Umbilical cord (tissue), 1 donor: ENCODE measurements at regions not wholly inside any gene's neighbourhood (a gene's known extent, or its start where the extent isn't known, plus 50 kb on each side); places are given as distances from the start of the nearest gene placed in this dataset.
"Not testable (repeated sequence)": the region's sequence is repeated elsewhere in the genome, so short reads cannot be mapped to it uniquely, and the experiment has no call there.

Source experiments
- DNase-seq: peaks from one replicate; pipeline ENCODE4 v3.0.0-alpha.2; 2015; ENCODE audit warnings: low spot score

DNA sequence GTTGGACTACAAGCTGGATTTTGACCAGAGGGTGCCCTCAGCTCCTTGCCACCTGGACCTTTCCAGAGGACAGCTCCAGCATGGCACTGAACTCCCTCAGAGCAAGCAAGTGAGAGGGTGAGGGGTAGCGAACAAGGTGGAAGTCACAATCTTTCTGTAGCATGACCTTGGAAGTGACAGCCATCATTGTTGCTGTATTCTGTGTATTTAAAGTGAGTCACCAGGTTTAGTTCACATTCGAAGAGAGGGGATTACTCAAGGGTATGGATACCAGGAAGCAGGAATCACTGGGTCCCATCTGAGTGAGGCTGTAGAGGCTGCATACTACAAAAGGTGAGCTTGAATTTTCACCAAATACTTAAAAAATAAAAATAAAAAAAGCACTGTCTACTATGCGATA is 280.0 kb upstream of the SPTLC3 start:
- no peak for DNase-seq

DNA sequence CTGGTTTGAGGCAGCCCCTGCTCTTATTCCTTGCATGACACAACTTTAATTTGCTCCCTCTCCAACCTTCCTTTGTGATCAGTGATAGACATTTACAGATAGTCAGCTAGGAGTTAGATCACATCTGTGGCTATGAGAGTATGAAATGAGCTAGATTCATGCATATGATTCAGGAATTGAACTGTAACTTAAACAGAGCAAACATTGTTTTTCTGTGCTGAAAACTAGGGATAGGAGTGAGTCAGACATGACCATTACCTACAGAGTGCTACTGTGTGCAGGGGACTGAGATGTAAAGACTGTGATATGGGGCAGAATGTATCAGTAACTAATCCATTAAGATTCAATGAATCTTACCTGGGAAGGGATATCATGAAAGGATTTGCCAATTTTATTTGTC is 279.4 kb upstream of the SPTLC3 start:
- DNase-seq, result no peak

DNA sequence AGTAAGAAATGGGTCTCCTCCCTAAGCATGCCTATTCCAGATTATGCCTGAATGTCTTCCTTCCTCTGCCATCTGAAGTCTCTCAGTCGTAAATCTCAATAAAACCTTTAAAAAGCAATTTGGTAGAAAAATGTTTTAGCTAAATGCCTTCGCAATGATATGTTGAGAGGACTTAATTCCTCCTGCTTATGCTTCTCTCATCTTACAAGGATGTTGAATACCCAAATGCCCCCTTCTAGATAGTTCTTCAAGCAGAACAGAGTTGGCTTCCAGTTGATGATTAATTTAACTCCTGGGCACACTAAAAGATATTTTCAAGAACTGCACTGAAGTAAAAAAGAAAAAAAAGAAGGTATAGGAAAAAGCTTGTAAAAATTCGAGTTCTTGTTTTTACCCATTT is 275.0 kb upstream of the SPTLC3 start:
- DNase-seq, result peak; percentile 74

DNA sequence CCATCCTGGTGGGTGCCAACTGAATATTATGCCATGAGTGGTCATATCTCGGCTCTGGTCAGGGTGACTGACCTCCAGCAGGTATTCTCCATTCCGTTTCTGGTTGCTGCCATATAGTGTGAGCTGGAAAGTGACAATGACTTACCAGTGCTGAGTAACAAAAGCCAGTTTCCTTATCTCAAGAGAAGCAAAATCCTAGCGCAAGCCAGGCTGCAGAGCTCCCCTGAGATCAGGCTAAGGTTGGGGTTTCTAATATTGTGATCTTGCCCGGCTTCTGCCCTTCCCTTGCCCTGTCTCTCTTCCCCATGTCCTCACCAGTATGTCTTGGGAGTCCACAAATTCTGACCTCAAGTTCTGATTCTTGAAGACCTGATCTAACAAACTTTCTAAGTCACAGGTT is 271.3 kb upstream of the SPTLC3 start:
- no peak for DNase-seq

DNA sequence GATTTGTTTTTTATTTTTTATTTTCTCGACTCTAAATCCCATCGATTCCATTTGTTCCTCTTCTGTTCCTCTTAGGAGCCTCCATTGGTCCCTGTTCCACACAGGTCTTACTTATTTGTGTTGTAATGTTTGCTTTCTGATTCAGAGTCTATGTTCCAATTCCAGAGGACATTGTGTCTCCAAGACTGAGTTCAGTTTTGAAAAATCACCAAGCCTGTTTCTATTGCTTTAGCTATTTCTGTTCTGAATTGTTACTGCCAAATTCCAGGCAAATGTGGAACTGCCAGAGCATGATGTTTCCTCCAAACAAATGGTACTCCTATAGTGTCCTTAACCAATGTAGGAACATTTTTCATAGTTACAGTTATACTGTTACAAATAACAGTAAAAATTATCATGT is 270.9 kb upstream of the SPTLC3 start:
- DNase-seq, result no peak

DNA sequence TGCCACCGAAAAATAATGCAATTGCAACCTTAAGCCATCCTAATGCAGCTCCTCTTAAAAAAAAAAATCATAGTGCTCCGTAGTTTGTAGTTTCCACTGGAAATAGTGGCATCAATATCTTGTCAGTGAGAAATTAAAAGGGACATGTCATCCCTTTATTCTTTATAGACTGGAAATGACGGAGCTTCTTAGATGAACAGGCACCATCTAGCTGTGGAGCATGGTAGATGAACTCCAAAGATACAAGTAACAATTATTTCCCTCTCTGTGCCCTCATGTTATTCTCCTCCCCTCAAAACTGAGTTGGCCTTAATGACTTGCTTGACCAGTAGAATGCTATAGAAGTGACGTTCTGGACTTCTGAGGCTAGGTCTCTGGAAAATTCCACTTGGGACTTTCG is 268.1 kb upstream of the SPTLC3 start:
- no peak for DNase-seq

DNA sequence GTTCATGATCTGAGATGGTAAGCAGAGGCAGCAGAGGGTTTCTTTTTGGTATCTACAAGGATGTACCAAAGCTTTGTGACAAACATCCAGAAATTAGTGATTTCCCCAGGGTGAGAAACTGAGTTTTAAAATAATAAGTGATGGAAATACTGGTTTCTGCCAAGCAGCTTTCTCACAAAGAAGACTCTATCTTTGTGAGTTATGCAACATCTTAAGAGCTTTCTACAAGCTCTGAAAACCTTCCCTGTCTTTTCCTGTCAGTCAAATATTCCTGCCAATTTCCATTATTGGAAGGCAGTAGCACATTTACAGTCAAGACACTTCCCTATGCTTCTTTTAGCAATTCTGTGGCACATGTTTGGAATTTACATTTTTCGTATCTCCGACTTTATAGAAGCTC is 264.7 kb upstream of the SPTLC3 start:
- DNase-seq, result no peak

DNA sequence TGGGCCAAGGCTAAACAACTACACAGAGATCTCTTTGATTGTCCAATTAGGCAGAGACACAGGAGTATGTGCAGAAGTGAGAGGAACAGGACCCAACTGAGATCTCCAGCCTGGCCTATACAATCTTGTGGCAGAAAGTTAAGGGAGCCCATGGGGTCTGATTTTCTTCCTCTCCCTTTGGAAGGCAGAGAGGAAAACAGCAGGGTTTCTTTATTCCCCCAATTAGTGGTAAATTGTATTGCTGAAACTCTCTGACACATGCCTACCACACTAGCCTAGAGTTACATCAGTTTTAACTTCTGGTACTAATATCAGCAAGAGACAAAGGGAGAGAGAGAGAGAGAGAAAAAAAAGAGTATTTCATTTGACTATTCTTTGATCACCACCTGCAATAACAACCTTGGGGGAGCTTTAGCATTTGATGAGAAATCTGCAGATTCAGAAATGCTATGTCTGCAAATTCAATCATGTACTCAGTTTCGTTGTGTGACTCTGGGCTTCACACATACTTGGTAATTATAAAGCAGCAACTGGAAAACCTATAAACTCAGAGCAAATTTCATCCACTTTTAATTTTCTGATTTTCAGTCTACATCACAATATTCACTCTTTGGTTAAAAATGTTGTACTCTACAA is 260.3 kb upstream of the SPTLC3 start:
- DNase-seq, result no peak

DNA sequence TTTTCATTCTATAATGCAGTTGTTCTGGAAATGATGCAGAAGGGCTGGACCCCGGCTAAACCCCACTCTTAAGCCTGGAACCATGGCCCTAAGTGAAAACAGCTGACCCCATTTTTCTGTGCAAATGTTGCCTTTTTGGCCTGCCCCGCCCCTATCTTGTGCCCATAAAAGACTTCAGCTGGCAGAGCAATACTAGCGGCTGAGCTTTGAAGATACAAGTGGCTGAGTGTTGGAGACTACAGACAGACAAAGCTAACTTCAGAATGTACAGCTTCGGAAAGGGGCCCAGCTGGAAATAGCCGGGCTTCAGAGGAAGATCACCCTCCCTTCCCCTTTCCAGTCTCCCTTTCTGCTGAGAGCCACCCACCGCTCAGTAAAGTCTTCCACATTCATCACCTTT is 258.6 kb upstream of the SPTLC3 start:
- DNase-seq, result peak; percentile 74

DNA sequence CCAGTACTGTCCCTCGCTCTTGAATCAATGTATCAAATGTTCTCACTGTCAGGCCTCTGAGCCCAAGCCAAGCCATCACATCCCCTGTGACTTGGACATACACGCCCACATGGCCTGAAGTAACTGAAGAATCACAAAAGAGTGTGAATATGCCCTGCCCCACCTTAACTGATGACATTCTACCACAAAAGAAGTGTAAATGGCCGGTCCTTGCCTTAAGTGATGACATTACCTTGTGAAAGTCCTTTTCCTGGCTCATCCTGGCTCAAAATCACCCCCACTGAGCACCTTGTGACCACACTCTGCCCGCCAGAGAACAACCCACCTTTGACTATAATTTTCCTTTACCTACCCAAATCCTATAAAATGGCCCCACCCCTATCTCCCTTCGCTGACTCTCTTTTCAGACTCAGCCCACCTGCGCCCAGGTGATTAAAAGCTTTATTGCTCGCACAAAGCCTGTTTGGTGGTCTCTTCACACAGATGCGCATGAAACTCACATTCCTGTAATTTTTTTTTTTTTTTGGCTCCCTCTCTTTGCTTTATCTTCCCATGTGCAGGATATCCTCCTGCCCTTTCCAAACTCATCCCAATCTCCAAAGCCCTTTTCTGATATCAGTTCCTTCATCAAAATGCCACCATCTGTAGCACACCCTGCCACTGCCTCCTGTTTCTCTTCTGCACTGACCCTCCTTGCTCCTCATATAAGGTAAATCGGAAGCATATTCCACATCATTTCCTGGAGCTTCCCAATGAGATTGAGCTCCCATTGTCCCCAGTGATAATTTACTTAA is 255.7 kb upstream of the SPTLC3 start:
- not testable (repeated sequence) for DNase-seq

DNA sequence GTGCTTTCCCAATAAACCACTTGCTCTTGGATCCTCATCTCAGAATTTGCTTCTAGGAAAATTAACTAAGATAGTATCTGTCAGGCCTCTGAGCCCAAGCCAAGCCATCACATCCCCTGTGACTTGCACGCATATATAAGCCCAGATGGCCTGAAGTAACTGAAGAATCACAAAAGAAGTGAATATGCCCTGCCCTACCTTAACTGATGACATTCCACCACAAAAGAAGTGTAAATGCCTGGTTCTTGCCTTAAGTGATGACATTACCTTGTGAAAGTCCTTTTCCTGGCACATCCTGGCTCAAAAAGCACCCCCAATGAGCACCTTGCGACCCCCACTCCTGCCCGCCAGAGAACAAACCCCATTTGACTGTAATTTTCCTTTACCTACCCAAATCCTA is 255.0 kb upstream of the SPTLC3 start:
- DNase-seq, result not testable (repeated sequence)

DNA sequence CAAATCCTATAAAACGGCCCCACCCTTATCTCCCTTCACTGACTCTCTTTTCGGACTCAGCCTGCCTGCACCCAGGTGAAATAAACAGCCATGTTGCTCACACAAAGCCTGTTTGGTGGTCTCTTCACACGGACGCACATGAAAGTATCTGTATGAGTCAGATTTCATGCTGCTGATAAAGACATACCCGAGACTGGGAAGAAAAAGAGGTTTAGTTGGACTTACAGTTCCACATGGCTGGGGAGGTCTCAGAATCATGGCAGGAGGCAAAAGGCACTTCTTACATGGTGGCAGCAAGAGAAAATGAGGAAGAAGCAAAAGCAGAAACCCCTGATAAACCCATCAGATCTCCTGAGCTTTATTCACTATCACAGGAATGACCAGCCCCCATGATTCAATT is 249.3 kb upstream of the SPTLC3 start:
- not testable (repeated sequence) for DNase-seq

DNA sequence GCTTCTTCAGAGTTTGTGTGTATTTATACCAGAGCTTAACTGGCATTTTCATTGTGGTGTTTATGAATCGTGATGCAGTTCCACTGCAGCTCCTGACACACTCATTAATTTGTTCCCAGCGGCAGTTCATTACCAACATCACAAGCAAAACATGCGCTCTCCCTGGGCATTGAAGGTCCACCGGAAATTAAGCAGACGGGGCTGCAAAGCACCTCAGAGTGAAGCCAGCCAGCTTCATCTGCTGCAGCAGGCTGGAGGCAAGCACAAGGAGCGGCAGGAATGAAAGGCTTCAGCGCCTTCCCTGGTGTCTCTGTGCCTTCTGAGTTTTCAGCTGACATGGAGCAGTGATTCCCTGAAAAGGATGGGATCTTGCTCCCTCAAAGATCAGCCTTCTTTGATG is 246.0 kb upstream of the SPTLC3 start:
- peak; percentile 28 for DNase-seq

DNA sequence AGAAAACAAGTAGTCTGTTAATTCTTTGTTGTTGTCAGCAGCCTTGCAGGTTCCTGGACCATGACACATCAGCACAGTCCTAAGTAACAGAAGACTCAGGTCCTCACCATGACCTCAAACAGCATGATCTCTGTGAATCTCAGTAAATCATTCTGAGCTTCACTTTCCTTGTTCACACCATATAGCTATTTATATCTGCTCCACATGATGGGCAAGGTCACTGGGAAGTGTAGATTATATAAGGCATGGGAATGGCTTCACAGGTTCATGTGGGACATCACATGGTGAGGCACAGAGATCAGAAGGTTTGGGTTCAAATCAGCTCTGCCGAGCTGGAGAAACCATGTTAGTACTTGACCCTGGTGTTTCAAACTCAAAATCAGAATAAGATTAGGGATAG is 245.4 kb upstream of the SPTLC3 start:
- no peak for DNase-seq

DNA sequence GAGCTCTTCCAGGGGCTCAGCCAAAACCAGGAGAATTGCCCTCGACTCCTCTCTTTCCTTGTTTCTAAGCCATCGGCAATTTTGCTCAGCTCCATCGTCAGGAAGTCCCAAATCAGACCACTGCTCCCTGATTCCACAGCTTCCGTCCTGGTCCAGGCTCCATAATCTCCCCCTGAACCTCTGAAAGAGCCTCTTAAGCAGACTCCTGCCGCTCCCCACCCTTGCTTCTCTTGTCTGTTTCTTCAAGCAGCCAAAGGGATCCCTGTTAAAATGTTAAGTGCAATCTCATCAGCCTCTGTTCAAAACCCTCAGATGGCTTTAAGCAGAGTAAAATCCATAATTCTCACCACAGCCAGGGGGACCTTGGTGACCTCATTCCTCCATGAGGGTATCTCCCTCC is 244.7 kb upstream of the SPTLC3 start:
- DNase-seq, result no peak

DNA sequence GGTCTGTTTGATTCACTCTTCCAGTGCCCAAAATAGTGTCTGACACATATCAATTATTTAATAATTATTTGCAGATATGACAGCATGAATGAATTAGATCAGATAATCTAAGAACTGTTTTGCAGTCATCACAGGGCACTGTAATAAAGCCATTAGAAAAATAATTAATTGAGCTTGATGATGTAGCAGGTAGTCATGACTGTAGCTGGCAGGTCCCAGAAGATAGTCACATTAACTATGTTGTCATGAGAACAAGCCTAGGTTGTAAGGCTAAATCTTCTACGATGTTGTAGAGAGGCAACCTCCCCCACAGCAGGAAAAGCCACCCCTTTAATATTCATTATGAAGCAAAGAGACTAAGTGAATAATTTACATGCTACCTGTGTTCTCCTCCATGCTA is 243.9 kb upstream of the SPTLC3 start:
- DNase-seq, result no peak

DNA sequence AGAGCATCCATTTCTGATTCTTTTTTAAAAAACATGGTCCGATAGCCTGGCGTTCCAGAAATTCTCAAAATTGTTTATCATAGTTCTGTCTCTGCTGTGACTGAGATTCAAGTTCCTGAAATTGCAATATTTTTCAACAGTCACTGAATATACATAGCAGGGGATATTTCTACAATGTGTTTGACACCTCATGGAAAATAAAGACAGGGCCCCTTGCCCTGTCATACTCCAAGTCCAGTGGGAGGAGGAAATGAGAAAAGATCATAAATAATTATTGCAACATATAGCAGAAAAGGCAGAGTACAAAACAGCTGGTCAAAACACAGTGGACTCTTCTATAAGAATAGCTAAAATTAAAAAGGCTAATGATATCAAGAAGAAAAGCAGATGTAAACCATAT is 234.8 kb upstream of the SPTLC3 start:
- DNase-seq, result no peak

DNA sequence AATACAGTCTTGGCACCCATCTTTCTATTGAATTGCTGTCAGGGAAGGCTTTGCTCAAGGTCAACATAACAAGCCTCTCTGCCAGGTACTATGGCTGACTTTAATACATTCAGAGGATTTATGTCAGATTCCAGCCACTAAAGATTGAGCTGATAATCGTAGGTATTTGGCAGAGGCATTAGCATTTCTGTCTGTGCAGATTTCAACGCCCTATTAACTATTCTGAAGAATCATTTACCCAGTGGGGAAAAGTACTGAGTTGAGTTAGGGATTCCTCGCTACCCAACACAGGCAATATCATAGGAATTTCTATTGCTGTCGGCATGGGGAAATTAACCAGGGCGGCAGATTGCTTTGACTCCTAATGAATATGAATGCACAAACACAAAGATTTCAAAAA is 233.7 kb upstream of the SPTLC3 start:
- peak; percentile 43 for DNase-seq

DNA sequence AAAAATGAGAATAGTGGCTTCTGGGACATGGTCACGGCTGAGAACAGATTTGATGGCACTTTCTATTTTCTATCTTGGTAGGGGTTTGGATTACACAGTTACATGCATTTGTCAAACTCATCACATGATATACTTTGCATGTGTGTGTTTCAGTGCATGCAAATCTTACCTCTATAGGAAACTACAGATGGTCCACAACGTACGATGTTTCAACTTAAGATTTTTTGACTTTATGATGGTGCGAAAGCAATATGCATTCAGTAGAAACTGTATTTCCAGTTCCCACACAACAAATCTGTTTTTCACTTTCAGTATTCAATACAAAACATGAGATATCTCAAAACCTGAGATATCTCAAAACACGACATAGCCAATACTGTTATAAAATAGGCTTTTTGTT is 231.8 kb upstream of the SPTLC3 start:
- no peak for DNase-seq

DNA sequence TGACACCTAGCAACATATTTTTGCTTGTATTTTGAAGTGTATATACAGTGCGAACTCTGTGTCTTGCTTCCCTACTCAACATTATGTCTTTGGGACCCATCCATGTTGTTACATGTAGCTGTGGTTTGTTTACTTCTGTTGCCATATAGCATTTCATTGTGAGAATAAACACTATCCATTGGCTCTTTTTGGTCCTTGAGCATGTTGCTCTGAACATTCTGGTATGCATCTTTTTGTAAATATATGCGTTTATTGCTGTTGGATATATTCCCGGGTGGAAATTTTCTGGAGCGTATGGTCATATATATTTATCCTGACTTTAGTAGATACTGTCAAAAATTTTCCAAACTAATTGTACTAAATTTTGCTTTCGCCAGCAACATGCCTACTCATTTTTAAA is 222.5 kb upstream of the SPTLC3 start:
- DNase-seq, result no peak

DNA sequence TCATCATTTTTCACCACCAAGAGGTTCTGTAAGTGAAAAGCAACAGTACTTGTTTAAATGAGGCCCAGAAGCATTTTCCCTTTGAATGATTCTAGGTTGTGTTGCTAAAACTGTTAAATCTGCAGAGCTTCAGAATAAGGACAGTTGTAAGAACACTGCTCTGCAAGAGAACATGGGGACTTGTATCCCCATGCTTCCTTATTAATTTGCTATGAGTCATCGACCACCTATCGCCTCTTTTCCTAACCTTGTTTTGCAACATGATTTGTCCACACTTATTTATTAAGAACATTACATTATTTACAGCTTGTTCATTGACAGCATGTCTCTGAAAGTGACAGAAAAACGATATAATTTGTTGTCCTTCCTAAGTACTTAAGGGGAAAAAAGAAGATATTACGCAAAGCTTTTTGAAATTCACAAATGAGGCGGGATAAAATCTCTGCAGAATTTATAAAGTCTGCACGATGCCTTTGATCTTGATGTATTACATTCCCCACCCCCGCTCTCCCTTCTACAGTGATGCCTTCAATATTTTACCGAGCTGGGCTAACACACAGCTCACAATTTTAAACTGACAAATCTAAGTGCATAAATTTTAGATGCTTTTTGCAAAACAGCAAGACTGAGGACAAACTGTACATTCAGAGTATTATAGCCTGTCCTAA is 220.0 kb upstream of the SPTLC3 start:
- DNase-seq, result peak; percentile 69

DNA sequence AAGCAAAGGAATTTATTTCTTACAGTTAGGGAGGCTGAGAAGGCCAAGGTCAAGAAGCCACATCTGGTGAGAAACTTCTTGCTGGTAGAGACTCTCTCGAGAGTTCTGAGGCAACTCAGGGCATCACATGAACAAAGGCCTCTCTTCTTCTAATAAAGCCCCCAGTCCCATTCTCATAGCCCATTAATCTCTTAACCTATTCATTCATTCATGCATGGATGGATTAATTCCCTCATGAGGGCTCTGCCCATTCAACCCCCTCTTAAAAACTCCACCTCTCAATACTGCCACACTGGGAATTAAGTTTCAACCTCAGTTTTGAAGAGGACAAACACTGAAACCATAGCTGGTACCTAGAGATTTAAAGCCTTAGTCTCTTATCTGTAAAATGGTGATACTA is 217.9 kb upstream of the SPTLC3 start:
- DNase-seq, result no peak

DNA sequence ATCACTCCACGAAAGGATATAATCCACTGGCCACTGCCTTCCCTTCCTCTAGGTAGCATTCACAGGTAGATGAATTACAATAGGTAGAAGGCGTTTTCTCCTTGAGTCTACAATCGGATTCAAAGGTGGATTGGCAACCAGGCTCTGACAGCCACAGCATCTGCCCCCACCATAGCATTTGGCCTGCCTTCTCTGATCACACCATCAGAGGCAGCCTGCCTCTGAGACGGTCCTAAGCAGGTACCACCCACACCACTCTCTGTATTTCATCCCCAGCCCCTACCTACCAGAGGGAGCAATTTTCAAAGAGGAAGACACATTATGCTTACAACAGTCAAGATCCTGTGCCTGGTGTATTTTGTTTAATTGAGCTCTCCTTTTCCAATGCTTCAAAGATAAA is 210.5 kb upstream of the SPTLC3 start:
- no peak for DNase-seq
